RPMI8226 (cell line): ENCODE measurements at regions not wholly inside any gene's neighbourhood (a gene's known extent, or its start where the extent isn't known, plus 50 kb on each side); places are given as distances from the start of the nearest gene placed in this dataset.

Experiments
- DNase-seq: peaks from one replicate; pipeline ENCODE4 v3.0.0-alpha.2; 2015

DNA sequence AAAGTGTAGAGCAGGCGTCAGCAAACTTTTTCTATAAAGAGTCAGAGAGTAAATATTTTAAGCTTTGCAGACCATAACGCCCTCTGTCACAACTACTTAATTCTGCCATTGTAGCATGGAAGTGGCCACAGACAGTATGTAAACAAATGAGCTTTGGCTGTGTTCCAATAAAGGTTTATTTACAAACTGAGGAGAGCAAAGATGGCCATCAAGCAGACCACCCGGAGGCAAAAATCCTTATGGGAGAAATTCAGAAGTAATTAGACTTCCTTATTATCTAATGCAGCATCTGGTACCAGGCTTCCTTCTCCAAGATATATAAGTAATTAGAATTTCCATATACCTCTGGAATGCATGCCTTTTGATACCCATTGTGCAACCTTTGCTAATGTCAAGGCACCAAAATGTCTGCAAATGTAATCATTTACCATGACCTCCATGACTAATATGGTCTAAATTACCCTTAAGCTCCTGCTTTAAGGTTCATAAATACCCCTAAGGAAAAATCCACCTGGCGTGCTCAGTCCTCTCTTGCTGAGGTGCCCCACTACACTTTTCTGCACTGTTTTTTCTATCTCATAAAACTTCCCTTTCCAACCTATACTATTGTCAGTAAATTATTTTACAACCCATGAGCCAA is 377.8 kb downstream of the MATN1 start:
- no peak for DNase-seq

DNA sequence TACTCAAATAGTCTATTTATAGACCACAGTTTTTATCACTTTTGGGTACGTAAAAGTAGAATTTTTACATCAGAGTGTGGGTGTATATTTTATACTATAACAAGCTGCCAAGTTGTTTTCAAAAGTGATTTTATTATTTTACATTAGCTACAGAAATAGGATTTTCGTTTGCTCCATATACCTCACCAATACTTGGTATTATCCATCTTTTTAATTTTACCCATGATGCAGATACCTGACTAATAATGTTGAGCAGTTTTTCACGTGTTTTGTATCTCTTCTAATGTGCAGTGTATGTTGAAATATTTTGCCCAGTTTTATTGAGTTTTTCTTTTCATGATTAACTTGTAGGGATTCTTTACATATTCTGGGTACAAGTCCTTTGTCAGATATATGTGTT is 379.8 kb downstream of the MATN1 start:
- DNase-seq = no peak

DNA sequence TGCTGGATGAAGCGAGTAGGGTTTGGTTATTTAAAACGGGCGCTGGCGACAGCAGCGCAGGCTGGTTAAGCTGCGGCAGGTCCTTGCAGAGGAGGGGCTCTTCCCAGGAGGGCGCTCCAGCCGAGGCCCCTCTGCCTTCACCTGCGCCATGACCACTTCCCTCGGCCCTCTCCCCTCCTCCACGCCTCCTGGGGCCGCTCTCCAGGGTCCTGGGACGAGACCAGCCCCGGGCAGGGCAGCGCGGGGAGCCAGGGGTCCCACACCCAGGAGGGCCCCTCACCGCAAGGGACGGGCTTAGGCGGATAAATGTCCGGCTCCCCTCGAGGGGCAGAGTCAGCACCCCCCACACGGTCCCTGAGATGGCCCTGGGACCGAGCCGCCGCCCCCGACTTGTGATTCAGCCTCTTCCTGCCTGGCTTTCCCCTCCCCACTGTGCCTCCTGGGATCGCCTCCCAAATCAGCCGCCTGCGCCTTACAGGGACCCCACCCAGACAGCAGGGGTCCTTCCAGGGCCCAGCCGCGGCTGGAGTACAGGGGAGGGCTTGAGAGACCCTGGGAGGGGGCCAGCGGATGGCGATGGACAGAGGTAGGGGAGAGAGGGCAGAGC is 380.7 kb downstream of the MATN1 start:
- no peak for DNase-seq

DNA sequence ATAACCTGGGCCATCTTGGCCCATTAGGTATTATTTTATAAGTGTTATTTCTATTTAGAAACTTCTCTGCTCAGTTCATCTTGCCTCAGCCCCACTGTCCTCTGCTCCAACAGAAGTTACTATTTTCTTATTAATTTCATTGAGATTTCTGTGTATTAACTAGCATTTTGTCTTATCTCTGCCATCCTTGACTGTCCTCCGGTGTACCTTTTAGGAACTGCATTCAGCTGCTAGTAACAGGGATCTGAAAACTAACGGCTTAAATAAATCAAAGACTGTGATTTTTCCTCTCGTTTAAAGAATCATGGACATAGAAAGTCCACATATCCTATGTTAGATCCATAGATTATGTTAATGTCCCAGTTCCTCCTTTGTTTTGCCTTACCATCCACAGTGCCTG is 382.5 kb downstream of the MATN1 start:
- no peak for DNase-seq

DNA sequence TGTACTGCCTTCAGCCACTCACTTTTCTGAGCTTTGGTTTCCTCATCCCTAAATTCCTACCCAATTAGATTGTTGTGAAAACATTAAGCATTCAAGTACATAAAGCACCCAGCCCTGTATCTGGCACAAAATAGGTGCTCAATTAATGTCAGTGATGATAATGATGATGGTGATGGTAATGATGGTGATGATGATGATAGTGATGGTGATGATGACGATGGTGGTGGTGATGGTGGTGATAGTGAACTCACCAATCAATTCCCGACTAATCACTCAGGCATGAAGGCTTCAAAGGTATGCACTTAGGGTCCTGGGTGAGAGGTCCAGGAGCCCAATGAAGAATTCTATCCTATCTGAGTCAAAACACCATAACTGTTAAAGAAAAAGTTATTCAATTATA is 383.5 kb downstream of the MATN1 start:
- no peak for DNase-seq

DNA sequence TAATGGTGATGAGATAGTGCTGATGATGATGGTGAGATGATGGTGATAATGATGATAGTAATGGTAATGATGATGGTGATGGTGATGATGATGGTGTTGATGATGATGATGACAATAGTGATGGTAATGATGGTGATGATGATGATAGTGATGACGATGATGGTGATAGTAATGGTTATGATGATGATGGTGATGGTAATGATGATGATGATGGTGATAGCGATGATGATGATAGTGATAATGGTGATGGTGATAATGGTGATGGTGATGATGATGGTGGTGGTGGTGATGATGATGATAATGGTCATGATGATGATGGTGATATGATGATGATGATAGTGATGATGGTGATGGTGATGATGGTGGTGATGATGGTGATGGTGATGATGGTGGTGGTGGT is 384.6 kb downstream of the MATN1 start:
- DNase-seq = no peak

DNA sequence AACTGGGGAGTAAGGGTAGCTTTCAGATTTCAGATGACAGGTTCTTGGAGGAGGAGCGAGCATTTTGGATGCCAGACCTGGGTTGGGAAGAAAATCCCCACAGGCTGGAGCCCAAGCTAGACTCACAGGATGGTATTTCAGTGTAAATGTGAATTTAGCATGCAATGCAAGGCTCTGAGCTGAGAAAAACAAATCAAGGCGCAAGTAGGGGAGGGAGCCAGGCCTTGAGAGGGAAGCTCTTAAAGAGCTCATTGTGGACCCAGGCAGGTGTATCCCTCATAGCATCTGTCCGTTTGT is 386.1 kb downstream of the MATN1 start:
- DNase-seq = no peak

DNA sequence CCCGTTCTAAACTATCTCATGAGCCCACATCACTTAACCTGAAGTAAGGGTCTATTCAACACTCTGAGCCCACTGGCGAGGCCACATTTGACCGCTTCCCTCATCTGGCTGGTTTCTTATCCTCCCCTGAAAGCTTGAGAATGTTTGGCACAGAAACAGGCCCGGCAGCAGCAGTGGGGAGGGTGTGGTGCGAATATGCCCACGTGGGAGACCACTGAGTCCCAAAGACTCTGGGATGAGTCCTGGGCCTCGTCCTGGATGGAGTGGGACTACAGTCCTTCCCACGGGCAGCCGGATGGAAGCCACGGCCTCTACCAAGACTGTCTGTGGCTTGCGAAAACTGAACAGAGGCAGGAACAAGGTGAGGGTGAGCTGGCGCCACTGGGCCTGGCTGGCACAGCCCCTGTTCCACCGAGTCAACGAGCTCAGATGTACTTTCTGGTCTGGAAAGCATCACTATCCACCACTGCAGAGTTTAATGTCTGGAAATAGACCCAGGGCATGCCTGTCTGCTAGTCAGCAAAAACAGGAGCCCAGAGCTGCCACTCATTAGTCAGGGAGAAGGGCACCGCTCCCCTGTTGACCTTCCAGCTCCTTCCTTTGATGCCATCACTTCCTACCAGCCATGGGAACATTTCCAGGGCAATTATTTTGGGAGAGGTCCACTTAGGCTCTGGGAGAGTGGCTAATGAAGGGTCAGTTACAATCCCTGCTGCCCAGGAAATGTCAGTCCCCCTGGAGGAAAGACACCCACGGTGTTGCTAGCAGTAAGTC is 386.6 kb downstream of the MATN1 start:
- DNase-seq = no peak

DNA sequence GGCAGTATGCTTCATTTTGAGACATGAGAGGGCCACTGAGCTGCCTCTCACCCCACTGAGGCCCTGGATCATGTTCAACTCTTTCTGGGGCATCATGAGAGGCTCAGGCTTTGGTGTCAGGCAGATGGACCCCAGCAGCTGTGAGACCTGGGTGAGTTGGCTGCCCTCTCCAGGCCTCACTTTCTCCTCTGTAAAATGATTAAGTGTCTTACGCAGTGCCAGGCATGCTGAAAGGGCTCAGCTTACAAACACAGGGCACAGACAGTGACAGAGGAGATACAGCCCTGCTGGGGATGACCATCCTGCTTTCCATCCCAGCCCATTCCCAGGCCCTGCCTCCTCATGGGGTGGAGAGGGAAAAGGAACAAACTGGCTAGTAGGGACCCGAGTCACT is 387.4 kb downstream of the MATN1 start:
- no peak for DNase-seq

DNA sequence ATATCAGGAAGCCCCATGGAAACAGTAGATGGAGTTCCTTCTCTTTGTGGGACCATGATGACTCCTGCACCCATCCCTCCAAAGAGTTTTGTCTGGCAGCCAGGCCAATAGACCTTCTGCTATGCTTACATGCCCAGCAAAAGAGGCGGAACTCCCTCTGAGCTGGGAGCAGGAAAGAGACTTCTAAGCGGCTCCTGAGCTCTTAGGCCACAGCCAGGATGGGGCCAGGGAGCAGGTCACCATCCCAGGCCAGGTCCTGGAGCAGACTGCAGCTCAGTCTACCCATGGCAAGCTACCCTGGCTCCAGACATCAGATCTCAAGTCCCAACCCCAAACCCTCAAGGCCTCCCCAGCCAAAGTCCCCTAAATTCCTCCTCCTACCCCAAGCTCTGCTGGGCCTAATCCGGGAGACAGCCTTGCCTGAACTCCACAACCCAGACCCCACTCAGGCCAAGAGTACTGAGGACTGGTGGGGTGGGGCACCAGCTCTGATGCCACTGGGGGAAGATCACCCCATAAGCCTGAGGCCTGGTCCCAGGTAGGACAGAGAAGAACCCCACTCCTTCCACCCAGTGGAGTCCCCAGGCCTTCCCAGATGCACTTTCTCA is 387.9 kb downstream of the MATN1 start:
- DNase-seq = no peak

DNA sequence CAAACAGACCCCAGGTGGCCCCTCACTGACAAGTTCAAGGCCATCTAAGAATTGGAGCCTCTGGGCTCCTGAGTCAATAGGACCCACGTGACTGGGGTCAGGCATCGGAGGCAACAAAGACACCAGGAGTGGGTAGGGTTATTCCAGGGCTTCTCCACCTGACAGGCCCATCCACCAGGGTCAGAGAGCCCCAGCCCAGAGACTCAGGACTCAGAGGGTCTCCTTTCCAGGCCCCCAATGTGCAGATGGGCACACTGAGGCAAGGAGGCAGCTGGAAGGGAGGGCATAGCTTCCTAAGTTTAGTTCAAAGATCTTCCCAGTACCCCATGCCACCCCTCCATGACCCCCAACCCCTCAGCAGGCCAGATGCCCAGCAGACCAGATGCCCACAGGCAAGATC is 388.6 kb downstream of the MATN1 start:
- DNase-seq = no peak

DNA sequence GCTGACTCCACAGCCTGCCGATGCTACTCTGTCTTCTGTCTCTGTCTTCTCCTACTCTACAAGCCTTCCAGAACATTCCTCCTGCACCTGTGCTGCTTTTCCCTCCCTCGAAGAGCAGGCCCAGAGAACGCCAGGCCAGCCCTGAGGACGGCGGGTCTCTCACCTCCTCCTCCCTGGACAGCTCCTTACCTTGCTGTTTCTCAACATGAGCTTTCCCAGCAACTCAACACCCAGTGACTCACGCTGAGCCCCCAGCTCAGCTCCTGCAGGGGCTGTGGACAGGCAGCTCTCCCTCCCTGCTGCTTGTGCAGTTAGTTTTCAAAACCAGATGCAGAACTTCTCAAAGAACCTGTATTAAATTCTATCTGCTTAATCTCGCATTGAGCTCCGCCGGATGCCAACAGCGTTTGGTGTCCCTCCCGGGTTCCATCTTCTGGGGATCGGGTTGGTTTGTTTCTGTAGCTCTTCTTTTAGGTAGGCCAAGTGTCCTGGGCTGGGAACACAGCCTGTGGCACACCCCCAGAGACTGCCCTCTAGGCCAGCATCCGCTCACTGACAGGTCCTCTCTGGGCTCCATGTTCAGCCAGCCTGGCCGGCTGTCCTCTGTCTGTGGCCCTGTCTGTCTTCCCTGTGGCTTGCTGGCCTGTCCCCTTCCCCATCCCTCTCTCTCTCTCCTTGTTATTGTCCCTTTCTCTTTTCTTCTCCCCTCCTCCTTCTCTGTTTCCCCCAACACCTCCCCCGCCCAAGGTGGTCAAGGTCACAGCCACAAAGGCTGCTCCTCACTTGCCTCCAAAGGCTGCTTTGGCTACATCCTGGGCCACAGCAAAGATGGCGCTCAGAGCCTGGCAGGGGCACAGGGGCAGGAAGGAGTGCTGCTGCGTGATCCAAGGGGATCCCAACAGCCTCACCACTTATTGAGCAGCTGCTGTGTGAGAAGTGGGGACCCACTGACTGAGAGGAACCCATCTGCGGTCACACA is 391.0 kb downstream of the MATN1 start:
- DNase-seq = no peak

DNA sequence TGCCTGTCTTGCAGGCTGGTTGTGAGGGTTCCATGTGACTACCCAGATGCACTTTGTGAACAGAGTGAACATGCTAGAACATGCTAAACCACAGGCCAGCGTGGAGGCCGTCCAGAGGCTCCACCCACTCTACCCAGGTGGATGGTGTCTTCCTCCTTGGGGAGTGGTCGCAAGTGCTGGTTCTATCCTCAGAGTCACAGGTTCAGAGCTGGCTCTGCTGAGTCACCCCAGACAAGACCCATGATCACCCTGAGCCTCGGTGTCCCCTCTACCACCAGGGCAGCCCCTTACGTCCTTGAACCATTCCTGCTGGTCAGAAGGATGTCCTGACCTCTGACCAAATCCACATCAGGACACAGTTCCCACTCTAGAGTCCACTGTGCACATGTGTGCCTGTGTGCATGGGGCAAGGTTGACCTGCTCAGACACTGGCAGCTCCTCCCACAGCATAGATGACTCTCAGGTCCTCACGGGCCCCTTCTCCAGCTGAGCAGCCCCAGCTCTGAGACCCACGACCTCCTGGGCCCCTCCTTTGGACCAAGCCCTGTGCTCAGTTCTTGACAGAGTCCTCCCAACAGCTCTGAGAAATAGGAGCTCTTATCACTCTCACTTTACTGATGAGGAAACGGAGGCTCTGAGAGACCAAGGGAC is 391.8 kb downstream of the MATN1 start:
- no peak for DNase-seq

DNA sequence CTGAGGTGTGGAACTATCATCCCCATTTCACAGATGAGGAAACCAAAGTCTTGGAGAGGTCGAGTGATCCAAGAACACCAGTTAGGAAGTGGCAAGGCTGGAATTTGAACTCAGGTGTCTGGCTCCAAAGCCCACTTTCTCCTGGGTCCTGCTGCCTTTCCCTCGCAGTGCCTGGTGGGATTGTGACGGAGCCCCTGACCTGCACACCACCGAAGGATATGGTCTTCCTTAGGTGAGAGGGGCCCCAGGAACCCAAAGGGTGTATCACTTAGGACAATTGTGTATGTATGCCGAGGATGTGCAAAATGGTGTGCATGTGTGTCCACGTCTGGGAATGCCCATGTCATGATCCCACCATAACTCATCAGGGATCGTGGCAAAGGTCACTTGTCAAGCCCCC is 392.7 kb downstream of the MATN1 start:
- DNase-seq = no peak

DNA sequence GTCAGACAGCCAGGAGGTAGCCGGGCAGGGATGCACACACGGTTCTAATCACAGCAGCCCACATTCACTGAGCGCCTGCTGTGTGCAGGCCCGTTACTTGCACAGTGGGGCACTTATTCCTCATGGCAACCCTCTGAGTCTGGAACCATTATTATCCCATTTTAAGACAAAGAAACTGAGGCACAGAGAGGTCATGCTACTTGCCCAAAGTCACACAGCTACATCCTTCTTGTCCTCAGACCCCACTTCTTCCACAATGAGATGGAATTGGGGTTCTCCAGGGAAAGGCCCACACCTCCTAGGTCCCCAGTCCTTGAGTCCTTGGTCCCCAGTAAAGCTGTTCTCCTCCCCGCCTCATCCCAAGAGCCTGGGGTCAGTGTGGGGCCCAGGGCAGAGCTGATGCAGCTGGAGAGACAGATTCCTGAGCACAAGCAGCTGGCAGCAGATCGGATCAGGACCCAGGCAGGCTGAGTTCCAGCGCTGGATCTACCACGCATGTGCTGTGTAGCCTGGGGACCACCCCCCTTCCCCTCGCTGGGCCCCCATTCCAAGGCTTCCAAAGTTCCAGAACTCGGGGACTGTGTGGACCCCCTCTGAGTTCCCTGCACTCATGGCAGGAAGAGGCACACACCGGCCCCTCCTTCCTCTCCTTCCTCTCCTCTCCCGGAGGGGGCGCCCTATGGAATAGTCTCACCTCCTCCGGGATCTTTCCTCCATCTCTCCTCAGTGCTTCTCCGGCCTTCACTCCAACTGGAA is 393.4 kb downstream of the MATN1 start:
- no peak for DNase-seq

DNA sequence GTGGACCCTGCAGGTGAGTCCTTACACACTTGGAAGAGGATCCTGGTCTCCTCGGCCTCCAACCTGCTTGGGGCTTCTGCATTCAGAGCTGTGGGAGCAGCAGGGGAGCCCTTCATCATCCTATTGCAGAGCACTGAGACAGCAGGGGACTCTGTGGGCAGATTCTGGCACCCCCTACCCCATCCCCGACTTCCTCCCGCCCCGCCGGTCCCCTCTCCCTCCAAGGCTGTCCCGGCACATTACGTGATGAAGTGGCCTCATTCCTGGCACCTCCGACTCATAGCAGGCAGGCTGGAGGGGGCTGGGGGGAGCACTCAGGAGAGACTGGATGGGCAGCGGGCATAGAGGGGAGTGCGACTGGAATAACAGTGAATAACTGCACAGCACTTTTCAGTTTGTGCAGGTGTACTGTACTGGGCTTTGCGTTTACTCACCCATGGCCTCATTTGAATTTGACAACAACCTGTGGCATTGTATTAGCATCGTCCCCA is 394.1 kb downstream of the MATN1 start:
- DNase-seq = no peak

DNA sequence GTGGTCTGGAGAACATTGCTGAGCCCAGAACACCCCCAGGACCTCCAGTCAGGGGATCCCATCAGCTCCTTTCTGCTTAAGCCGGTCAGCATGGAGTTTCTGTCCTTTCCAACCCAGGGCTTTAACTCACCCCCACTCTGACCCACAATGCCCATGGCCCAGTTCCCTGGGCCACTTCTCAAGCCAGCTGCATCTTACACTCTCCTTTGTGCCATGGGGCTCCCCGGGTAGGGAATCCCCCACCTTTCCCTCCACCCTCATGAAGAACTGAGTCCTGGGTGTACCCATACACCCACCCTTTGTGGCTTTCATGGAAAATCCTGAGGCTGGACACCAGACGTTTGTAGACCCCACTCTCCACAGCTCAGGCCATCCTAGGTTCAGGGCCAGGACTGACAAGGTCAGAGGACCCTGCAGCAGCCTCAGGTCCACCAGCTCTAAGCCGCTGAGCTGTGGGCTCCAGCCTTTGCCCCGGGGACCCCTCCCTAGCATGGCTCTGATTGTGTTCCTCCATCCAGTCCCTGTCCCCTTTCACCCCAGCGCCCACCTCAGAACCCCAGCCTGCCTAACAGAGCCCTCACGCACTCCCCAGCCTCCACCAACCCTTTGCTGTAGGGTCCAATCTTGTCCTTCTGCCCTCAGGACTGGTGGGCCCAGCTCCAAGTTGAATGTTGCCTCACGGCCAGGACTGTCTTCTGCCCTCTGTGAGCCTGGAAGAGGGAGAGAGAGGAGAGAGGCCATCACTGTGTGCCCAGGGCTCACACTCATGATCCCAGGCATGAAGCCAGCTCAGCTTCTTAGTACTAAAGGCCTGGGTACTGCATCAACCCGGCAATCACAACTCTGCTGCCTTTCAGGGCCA is 394.8 kb downstream of the MATN1 start:
- no peak for DNase-seq

DNA sequence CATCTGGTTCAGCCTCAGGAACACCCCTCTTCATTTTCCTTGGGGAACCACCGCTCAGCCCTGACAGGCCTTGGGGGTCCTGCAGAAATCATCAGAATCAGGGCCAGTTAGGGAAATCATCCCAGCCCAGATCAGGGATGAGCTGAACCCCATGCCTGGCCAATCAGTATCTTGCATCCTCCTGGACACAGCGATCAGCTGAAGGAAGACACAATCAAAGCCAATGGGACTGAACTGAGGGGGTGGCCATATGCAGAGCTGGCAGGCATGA is 395.4 kb downstream of the MATN1 start:
- DNase-seq = no peak

DNA sequence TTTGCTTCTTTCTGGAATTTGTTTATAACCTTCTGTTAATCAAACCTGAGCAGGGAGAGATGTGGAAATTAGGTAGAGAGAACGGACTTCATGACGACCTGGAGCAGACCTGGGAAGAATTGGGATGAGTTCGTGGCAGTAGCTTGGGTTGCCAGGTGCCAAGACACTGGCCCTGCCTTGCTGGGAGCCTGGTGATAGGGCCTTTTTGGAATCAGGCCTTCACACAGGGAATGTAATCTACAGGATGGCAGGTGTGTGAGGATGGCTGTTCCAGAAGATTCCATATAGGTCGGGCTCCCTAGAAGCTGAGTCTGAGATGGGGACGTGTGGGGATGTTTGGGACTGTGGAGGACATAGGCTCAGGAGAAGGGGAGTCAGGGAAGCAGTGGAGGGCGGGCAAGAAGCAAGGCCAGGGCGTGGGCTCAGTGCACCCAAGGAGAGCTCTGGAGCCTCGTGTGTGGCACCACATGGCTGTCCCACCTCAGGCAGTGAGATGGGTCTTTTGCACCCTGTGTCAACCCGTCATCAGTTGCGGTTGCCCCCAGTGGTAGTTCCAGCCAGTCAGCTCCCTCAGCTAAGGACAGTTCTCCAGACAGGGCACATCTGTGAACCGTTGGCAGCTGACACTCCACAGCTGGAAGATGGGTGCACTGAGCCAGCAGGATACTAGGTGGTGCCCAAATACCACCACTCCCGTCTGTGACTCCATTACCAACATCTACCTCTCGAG is 395.9 kb downstream of the MATN1 start:
- DNase-seq = no peak

DNA sequence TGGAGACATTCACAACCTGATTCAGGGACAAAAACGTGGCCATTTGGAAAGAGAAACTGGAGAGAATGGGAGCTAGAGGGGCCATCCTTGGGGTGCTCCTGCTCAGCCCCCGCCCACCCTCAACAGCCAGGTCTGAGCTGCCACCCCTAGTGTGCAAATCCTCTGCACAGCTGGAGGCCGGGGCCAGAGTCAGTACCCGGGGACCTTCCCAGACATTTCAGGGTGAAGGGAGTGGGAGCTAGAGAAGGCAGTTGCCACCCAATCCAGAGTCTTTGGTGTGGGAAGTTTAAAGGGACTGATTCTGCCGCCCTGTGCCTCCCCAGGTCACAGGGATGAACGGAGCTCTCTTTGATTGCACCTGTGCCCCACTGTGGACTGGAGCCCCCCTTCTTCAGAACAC is 397.4 kb downstream of the MATN1 start:
- no peak for DNase-seq
